ENCODE measurements at regions not wholly inside any gene's neighbourhood (a gene's known extent, or its start where the extent isn't known, plus 50 kb on each side); places are given as distances from the start of the nearest gene placed in this dataset.

- no peak for TF ChIP-seq EP300 (IDR thresholded peaks at IDR 0.05)
- no peak for TF ChIP-seq CTCF (IDR thresholded peaks at IDR 0.05)
- no peak for TF ChIP-seq POLR2A (IDR thresholded peaks at IDR 0.05)
- no peak for TF ChIP-seq POLR2AphosphoS5 (IDR thresholded peaks at IDR 0.05)
Observed at GRCh38 chrX:26070882-26071281, 67.3 kb upstream of the MAGEB18 start.

Data from upper lobe of left lung (tissue), 4 donors.